Fibroblast of peridontal ligament (primary cell): ENCODE measurements at regions not wholly inside any gene's neighbourhood (a gene's known extent, or its start where the extent isn't known, plus 50 kb on each side); places are given as distances from the start of the nearest gene placed in this dataset.

Experiments used
- DNase-seq: peaks from one replicate; pipeline ENCODE4 v3.0.0-alpha.2; 2010; ENCODE audit errors: extremely low read depth

- no peak for DNase-seq
Measured at GRCh38 chr6:170135821-170136471, 154.9 kb downstream of the DLL1 start.

DNA sequence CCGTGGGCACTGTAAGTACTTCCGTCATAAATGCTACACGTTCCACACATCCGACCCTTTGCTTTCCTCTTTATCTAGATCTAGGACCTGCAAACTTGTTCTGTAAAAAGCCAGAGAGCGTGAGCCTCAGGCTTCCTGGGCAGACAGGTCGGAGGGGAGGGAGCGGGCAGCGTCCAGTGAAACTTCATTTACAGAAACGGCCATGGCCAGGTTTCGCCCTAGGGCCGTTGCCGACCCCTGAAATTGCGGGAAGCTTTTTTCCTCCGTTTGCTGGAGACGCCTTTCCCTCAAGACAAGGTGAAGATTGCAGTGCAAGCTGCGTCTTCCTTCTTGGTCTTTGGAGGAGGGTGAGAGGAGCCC, 155.4 kb downstream of the DLL1 start:
- no peak for DNase-seq

DNA sequence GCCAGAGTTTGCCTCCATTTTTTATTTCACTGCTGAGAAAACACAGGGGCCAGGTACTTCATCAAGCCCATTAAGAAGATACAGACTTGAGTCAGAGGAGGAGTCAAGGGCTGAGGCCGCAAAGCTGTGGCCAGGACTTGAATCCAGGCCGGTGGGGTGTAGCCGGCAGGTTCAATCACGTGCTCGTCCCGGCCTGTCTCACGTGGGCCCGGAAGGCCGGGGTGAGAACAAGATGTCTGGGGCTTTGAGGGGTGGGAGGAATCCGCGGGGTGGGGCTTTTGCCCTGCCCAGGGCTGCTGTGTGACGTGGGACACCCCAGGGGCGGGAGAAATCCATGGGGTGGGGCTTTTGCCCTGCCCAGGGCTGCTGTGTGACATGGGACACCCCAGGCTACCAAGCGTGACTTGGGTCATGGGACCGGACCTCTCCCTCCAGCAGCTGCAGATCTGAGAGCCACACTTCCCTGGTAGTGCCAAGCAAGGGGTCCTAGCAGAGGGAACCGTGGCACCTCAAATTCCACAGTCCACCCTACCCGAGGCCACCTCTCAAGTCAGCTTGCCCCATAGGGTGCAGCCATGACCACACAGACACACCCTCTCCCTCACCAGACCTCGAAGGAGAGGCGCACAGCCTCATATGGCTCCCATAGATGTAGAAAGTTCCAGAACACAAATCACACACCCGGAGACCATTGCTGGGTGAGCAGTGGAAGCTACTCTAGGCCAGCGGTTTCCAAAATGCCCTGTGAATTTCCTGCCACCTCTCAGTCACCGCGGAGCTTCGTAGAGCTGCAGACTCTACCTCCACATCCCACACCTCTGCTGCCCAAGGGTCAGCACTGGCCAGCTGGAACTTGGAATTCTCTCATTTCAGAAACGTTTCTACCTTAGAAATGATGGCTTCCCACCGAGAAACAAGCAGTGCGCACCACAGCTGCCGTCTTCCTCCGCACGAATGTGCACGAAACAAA, 156.1 kb downstream of the DLL1 start:
- no peak for DNase-seq

- no peak for DNase-seq
Measured at GRCh38 chr6:170134031-170134470, 156.8 kb downstream of the DLL1 start.

DNA sequence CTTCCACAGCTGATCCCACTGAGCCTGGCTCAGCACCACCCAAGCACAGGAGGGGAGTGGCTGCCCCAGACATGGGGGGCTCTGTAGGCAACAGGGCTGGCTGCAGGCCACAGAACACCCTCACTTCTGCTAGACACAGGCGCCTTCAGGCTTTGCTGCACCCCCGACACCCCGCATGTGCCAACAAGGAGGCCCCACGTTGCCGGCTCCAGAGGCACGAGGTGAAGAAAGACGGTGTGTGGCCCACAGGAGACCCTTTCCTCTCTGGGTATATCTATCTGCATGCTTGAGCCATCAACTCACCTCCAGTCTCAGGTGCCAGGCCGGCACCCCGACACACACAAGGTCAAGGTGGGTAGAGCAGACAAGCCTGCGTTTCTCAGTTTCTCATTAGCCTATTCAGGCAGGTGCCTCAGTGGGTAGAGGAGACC, 158.3 kb downstream of the DLL1 start:
- DNase-seq = no peak

GRCh38 chr6:170132011-170132521, 158.8 kb downstream of the DLL1 start:
- DNase-seq = no peak

DNA sequence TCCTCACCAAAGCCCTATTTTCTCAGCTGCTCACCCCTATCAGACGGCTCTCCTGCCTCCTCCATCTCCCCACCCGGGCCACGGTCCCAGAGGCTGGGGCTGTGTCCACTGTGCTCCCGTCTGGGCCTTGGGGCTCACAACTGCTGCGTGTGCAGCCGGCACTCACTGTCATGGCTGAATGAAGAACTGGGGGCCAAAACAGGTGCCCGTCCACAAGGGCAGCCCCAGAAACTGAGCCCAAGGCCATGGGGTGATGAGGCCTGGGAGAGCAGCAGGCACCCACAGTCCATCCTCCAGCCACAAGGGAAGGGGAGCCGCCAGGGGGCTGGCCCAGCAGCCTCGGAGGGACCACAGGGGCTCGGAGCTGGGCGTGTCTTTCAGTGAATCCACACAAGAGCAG, 159.5 kb downstream of the DLL1 start:
- no peak for DNase-seq

- no peak for DNase-seq
Measured at GRCh38 chr6:170130771-170131241, 160.1 kb downstream of the DLL1 start.

DNA sequence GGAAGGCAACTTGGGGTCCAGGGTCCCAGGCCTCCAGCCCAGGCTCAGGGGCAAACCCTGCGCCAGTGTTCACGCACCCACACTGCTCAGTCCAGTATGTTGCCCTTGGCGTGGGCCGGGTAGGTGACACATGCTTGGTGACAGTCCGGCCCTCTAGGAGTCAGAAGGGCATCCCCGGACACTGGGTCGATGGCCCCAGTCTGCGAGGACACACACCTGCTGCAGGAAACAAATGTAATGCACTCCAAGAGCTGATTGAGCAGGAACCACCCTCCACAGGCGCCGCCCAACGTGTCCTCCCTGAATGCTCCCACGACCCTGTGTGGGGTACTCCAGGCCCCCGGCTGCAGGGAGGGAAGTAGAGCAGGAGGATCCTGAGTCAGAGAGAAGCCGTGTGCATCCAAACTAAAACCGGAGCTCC, 160.7 kb downstream of the DLL1 start:
- DNase-seq = no peak

DNA sequence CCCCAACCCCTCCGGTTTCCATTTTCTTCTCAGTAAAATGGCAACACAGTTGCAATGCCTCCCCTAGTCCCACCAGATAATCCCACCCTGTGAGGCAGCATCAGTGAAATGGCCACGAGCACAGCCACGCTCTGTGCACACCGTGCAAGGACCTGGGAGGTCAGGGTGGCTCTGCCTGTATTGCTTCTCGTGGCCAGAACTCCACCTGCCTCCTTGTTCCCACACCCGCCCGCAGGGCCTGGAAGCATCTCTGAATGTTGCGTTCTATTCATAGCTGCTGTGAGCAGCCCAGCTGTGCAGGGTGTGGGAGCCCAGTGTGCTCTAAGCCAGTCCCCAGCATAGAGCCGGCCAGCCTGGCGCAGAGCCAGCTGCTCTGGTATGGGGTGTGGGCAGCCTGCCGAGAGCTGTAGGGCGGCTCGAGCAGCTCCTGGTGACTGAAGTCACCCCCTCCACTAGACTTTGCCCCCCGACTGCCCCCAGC, 161.1 kb downstream of the DLL1 start:
- no peak for DNase-seq

GRCh38 chr6:170128811-170129681, 161.8 kb downstream of the DLL1 start:
- no peak for DNase-seq

DNA sequence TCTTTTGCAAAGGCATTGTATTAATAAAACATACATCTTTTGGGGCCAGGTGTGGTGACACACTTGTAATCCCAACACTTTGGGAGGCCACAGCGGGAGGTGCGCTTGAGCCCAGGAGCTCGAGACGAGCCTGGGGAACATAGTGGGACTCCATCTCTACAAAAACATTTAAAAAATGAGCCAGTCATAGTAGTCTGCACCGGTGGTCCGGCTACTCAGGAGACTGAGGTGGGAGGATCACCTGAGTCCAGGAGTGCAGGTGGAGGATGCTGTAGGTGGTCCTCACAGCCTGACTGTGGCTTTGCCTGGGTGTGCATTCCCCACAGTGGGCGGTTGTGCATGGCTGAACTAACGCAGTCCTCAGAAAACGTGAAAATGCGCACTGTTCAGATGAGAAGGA, 162.5 kb downstream of the DLL1 start:
- DNase-seq = no peak

GRCh38 chr6:170127151-170127550, 163.7 kb downstream of the DLL1 start:
- no peak for DNase-seq

GRCh38 chr6:170125456-170126300, 165.2 kb downstream of the DLL1 start:
- no peak for DNase-seq

GRCh38 chr6:170124836-170125235, 166.0 kb downstream of the DLL1 start:
- DNase-seq = no peak

DNA sequence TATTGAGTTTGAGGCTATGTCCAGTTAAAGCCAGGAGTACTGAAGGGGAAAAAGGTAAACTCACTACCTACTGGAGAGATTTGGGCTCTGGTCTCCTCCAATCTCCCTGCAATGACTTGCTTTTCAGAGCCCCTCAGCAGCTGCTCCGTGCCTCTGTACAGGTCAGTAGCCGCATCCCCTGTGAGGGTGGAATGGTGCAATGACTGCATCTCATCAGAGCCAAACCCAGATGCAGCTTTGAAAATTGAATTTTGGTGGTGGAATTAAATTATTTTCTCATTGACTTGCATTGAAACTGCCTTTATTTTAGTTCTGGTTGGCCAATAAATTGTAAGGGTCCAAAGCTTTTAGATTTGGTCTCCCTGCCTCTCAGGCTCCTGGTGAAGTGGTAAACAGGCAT, 166.7 kb downstream of the DLL1 start:
- DNase-seq = no peak

DNA sequence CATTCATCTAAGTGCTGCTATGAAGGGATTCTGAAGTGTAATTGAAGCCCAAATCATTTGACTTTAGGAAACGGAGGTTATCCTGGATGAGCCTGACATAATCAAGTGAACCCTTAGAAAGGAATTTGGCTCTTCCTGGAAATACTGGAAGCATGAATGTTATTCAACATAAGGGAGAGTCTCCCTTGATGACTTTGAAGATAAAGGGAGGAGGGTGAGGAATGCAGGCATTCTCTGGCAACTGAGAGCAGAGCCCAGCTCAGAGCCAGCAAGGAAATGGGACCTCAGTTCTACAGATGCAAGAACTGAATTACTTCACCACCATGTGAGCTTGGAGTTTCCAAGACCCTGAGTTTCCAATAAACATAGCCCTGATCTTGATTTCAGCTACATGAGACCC, 168.2 kb downstream of the DLL1 start:
- DNase-seq = no peak

DNA sequence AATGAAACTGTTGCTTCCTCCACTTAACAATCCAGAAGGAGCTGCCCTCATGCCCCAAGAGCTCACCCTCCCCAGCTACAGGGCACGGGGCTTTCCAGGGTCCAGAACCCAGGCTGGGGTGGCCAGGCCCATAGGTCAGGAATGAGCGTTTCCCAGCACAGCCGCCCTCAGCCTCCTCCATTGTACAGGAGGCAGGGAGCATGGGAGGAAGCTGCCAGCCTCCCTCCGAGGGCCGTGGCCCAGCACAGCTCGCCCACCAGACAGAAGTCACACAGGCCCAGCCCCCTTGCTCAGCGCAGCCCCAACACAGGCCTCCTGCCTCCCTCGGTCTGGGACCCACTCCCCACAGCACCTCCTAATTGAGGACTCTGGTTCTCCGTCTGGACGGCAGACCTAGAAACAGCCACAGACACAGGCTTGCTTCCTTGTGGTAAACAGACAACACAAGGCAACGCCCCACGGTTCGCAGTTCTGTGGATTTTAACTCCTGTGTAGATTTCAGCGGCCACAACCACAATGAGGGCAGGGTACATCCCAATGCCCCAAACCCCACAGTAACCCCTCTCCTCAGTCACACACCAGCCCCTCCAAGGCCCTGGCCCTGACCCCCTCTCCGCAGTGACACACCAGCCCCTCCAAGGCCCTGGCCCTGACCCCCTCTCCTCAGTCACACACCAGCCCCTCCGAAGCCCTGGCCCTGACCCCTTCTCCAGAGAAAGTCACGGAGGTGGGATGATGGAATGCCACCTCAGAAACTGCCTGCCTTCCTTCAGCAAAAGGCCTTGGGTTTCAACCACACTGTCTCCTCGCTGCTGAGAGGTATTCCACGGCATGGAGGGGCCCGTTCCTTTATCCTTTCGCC, 173.5 kb downstream of the DLL1 start:
- DNase-seq = no peak

GRCh38 chr6:170116636-170117035, 174.2 kb downstream of the DLL1 start:
- no peak for DNase-seq
